ENCODE measurements at regions not wholly inside any gene's neighbourhood (a gene's known extent, or its start where the extent isn't known, plus 50 kb on each side); places are given as distances from the start of the nearest gene placed in this dataset.

DNA sequence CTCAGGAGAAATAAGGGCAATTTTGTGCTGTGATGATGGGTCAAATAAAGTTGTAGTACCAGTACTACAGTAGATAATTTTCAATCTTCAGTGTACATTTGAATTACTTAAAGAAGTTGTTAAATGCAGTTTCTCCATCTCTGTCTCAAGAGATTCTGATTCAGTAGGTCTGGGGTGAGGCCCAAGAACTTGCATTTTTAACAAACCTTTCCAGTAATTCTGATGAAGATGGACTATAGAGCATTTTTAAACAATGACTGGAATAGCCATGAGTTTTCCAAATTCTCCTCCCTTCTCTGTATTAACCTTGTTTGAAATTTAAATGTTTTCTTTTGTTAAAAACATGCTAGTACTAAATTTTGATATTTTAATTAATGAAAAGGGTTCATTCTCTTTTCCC is 127.0 kb upstream of the CD96 start:
- H3K4me2 ChIP-seq (ENCODE audit: control insufficient read depth, extremely low read depth, insufficient read depth, low read depth, low read length): no peak overlapping the region
- H4K20me1 ChIP-seq (ENCODE audit: control insufficient read depth, extremely low read depth, insufficient read depth, low read length): no peaks in the 10 kb centered on the region
- no peak for DNase-seq (ENCODE audit: low read depth, low spot score)
- no peaks in the 10 kb centered on the region for H3K79me2 ChIP-seq (ENCODE audit: control insufficient read depth, insufficient read depth, low read length)
- TF ChIP-seq, protein P1, sequence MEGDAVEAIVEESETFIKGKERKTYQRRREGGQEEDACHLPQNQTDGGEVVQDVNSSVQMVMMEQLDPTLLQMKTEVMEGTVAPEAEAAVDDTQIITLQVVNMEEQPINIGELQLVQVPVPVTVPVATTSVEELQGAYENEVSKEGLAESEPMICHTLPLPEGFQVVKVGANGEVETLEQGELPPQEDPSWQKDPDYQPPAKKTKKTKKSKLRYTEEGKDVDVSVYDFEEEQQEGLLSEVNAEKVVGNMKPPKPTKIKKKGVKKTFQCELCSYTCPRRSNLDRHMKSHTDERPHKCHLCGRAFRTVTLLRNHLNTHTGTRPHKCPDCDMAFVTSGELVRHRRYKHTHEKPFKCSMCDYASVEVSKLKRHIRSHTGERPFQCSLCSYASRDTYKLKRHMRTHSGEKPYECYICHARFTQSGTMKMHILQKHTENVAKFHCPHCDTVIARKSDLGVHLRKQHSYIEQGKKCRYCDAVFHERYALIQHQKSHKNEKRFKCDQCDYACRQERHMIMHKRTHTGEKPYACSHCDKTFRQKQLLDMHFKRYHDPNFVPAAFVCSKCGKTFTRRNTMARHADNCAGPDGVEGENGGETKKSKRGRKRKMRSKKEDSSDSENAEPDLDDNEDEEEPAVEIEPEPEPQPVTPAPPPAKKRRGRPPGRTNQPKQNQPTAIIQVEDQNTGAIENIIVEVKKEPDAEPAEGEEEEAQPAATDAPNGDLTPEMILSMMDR (optimal IDR thresholded peaks at IDR 0.05 in 1 of 3, IDR thresholded peaks at IDR 0.05 in 1 of 3, conservative IDR thresholded peaks at IDR 0.05 in 1 of 3; ENCODE audit: extremely low read depth in 1 of 3, insufficient read depth in 2 of 3, low read length in 3 of 3): no peak
- no peak for TF ChIP-seq EZH2 (IDR thresholded peaks at IDR 0.05; ENCODE audit: low read length)
- no peaks in the 10 kb centered on the region for H3K4me1 ChIP-seq (ENCODE audit: control insufficient read depth, extremely low read depth, insufficient read depth, low read length)
- H3K27me3 ChIP-seq (ENCODE audit: control insufficient read depth, extremely low read depth, insufficient read depth, low read length): no peaks in the 10 kb centered on the region
- no peak overlapping the region for H3K9ac ChIP-seq (ENCODE audit: control insufficient read depth, extremely low read depth, insufficient read depth, low read length)
- no peak for FAIRE-seq
- dilution Hi-C loops (cut with MboI; ENCODE audit: extremely low pct_ligation_motif_present, low sequenced_read_pairs): no loop called here
- no peaks in the 10 kb centered on the region for H3K9me1 ChIP-seq (ENCODE audit: control insufficient read depth, extremely low read depth, insufficient read depth, low read length)
- H3K9me3 ChIP-seq (ENCODE audit: control insufficient read depth, low read depth, low read length): no peaks in the 10 kb centered on the region
- no peaks in the 10 kb centered on the region for H3K36me3 ChIP-seq (ENCODE audit: control insufficient read depth in 2 of 2, extremely low read depth in 1 of 2, insufficient read depth in 2 of 2, low read length in 2 of 2)
- no peak overlapping the region for H2AFZ ChIP-seq (ENCODE audit: control insufficient read depth, low read length)
- no peak overlapping the region for H3K27ac ChIP-seq (ENCODE audit: control insufficient read depth, insufficient read depth, low read length)
- no peak overlapping the region for H3K4me3 ChIP-seq (ENCODE audit: control insufficient read depth in 2 of 3, extremely low read depth in 1 of 3, insufficient read depth in 2 of 3, low read depth in 1 of 3, low read length in 3 of 3)

GRCh38 chr3:111418391-111418790 is 123.6 kb upstream of the CD96 start:
- Histone ChIP-seq H3K9me1 (ENCODE audit: control insufficient read depth, extremely low read depth, insufficient read depth, low read length) (no peaks in the 10 kb centered on the region), H2AFZ (ENCODE audit: control insufficient read depth, low read length) (no peak overlapping the region), H3K4me3 (ENCODE audit: control insufficient read depth in 2 of 3, extremely low read depth in 1 of 3, insufficient read depth in 2 of 3, low read depth in 1 of 3, low read length in 3 of 3) (no peak overlapping the region), H3K9me3 (ENCODE audit: control insufficient read depth, low read depth, low read length) (no peaks in the 10 kb centered on the region), H3K27ac (ENCODE audit: control insufficient read depth, insufficient read depth, low read length) (no peak overlapping the region), H3K27me3 (ENCODE audit: control insufficient read depth, extremely low read depth, insufficient read depth, low read length) (no peaks in the 10 kb centered on the region), H3K9ac (ENCODE audit: control insufficient read depth, extremely low read depth, insufficient read depth, low read length) (no peak overlapping the region), H3K36me3 (ENCODE audit: control insufficient read depth in 2 of 2, extremely low read depth in 1 of 2, insufficient read depth in 2 of 2, low read length in 2 of 2) (no peaks in the 10 kb centered on the region), H3K4me2 (ENCODE audit: control insufficient read depth, extremely low read depth, insufficient read depth, low read depth, low read length) (no peak overlapping the region), H4K20me1 (ENCODE audit: control insufficient read depth, extremely low read depth, insufficient read depth, low read length) (no peaks in the 10 kb centered on the region), H3K79me2 (ENCODE audit: control insufficient read depth, insufficient read depth, low read length) (no peaks in the 10 kb centered on the region), H3K4me1 (ENCODE audit: control insufficient read depth, extremely low read depth, insufficient read depth, low read length) (no peaks in the 10 kb centered on the region)
- dilution Hi-C loops (cut with MboI; ENCODE audit: extremely low pct_ligation_motif_present, low sequenced_read_pairs): no loop called here
- TF ChIP-seq, protein P1 (optimal IDR thresholded peaks at IDR 0.05 in 1 of 3, IDR thresholded peaks at IDR 0.05 in 1 of 3, conservative IDR thresholded peaks at IDR 0.05 in 1 of 3; ENCODE audit: extremely low read depth in 1 of 3, insufficient read depth in 2 of 3, low read length in 3 of 3): no peak
- no peak for TF ChIP-seq EZH2 (IDR thresholded peaks at IDR 0.05; ENCODE audit: low read length)
- DNase-seq (ENCODE audit: low read depth, low spot score) (no peak), FAIRE-seq (no peak)
